A549 (cell line): ENCODE measurements at regions not wholly inside any gene's neighbourhood (a gene's known extent, or its start where the extent isn't known, plus 50 kb on each side); places are given as distances from the start of the nearest gene placed in this dataset.

Experiments used
- ATAC-seq, 2 experiments: fragments of 200-7000 bp in 1 of 2; fragments of >200 bp in 1 of 2; cut with Nextera tagmentation in 1 of 2; cut with Tn5 transposase in 1 of 2; 3 replicates each; pipeline versions ENCODE4 v1.8.0 to v1.9.1; 2018 to 2020; ENCODE audit warnings: mild to moderate bottlenecking in 1 of 2, moderate library complexity in 1 of 2
- CTCF ChIA-PET: fragments of 300-600 bp; sonication (Branson Sonifier 250); formaldehyde crosslinking; extraction: SDS; loops from one replicate; lab custom pipeline; 2021; ENCODE audit warnings: antibody characterized with exemption, inconsistent platforms; lab: Yijun Ruan, JAX
- POLR2A ChIA-PET: fragments of 350-600 bp; formaldehyde crosslinking; extraction: SDS; loops from one replicate; lab custom pipeline; 2021; ENCODE audit warnings: antibody characterized with exemption, inconsistent platforms; lab: Yijun Ruan, JAX
- DNase-seq, 2 experiments: peaks; one replicate each; pipeline versions ENCODE4 v3.0.0 to v3.0.0-alpha.2; 2011 to 2016; ENCODE audit warnings: low read depth in 1 of 2, low spot score in 1 of 2
- FAIRE-seq: peaks from 2 replicates; lab custom pipeline; 2011; peaks lifted over from hg19 to GRCh38; lab: Jason Lieb, UNC
- H3K27ac ChIP-seq, 2 experiments: fragments of >200 bp; sonication (Bioruptor Twin); formaldehyde crosslinking; 3 replicates each; pipeline ENCODE4 v1.5.1; 2016 to 2017
- H3K4me1 ChIP-seq: fragments of >200 bp; sonication (Bioruptor Twin); formaldehyde crosslinking; 3 replicates; pipeline ENCODE4 v1.6.1; 2016
- H3K4me2 ChIP-seq: fragments of >200 bp; sonication (Bioruptor Twin); formaldehyde crosslinking; 3 replicates; pipeline ENCODE4 v1.6.1; 2016
- H3K4me3 ChIP-seq: fragments of >200 bp; sonication (Bioruptor Twin); formaldehyde crosslinking; 3 replicates; pipeline ENCODE4 v1.5.1; 2016
- H3K9me3 ChIP-seq: fragments of >200 bp; sonication (Bioruptor Twin); formaldehyde crosslinking; 3 replicates; pipeline ENCODE4 v1.6.1; 2016
- CBX2 ChIP-seq: fragments of 200-600 bp; sonication (generic); IDR thresholded peaks from 2 replicates; pipeline ENCODE4 v1.6.1; 2016; ENCODE audit warnings: low read depth, mild to moderate bottlenecking, borderline replicate concordance
- CHD2 ChIP-seq: fragments of 150-350 bp; IDR thresholded peaks from 2 replicates; pipeline ENCODE4 v1.6.1; 2014; ENCODE audit warnings: low read length; ENCODE audit not compliant: partially characterized antibody
- EHF ChIP-seq: fragments of 250-450 bp; sonication (Bioruptor Pico); IDR thresholded peaks from 2 replicates; pipeline ENCODE4 v1.5.0; 2020; ENCODE audit warnings: mild to moderate bottlenecking
- ELK1 ChIP-seq: fragments of 150-350 bp; IDR thresholded peaks from 2 replicates; pipeline ENCODE4 v1.6.1; 2014; ENCODE audit warnings: low read depth, mild to moderate bottlenecking, low read length
- FOSL2 ChIP-seq, 2 experiments: fragments of 450-650 bp in 1 of 2; fragments of >200 bp in 1 of 2; sonication (Bioruptor Twin) in 1 of 2; formaldehyde crosslinking; IDR thresholded peaks; 2 replicates each; pipeline versions ENCODE4 v1.5.0 to v1.6.1; 2016 to 2020; ENCODE audit warnings: mild to moderate bottlenecking in 1 of 2, moderate library complexity in 1 of 2
- FOXS1 ChIP-seq: fragments of 250-450 bp; sonication (Bioruptor Pico); IDR thresholded peaks from 2 replicates; pipeline ENCODE4 v1.5.0; 2020; ENCODE audit warnings: mild to moderate bottlenecking, moderate library complexity
- GATA3 ChIP-seq: IDR thresholded peaks from 2 replicates; pipeline ENCODE4 v1.6.1; 2012; ENCODE audit warnings: borderline replicate concordance
- HEYL ChIP-seq: fragments of 250-450 bp; sonication (Bioruptor Pico); IDR thresholded peaks from 2 replicates; pipeline ENCODE4 v1.8.0; 2021; ENCODE audit warnings: mild to moderate bottlenecking, moderate library complexity
- HMGXB4 ChIP-seq: fragments of 250-450 bp; sonication (Bioruptor Pico); IDR thresholded peaks from 2 replicates; pipeline ENCODE4 v1.5.0; 2021; ENCODE audit warnings: mild to moderate bottlenecking, moderate library complexity, borderline replicate concordance
- HOXA7 ChIP-seq: fragments of 250-450 bp; sonication (Bioruptor Pico); IDR thresholded peaks from 2 replicates; pipeline ENCODE4 v1.5.0; 2020; ENCODE audit warnings: mild to moderate bottlenecking, moderate library complexity
- HOXB13 ChIP-seq: fragments of 250-450 bp; sonication (Bioruptor Pico); IDR thresholded peaks from 2 replicates; pipeline ENCODE4 v1.5.0; 2020; ENCODE audit warnings: low read depth, mild to moderate bottlenecking, moderate library complexity
- HOXB5 ChIP-seq: fragments of 250-450 bp; sonication (Bioruptor Pico); IDR thresholded peaks from 2 replicates; pipeline ENCODE4 v1.5.0; 2020; ENCODE audit warnings: mild to moderate bottlenecking, moderate library complexity
- KDM1A ChIP-seq: fragments of 200-600 bp; sonication (generic); IDR thresholded peaks from 2 replicates; pipeline ENCODE4 v1.6.1; 2016; ENCODE audit warnings: low read depth, mild to moderate bottlenecking
- MAX ChIP-seq: IDR thresholded peaks from 2 replicates; pipeline ENCODE4 v1.6.1; 2012
- MYC ChIP-seq: IDR thresholded peaks from 2 replicates; pipeline ENCODE4 v1.6.1; 2012; ENCODE audit warnings: mild to moderate bottlenecking, inconsistent platforms, low read length, improper control_type of control experiment, borderline replicate concordance
- NFE2L2 ChIP-seq: fragments of 150-350 bp; conservative IDR thresholded peaks from 2 replicates; pipeline ENCODE4 v1.6.1; 2014; ENCODE audit warnings: low read length
- PHF8 ChIP-seq: fragments of 200-600 bp; sonication (generic); IDR thresholded peaks from 2 replicates; pipeline ENCODE4 v1.6.1; 2016; ENCODE audit warnings: low read depth, mild to moderate bottlenecking, antibody characterized with exemption, moderate library complexity, borderline replicate concordance
- RARB ChIP-seq: fragments of 250-450 bp; sonication (Bioruptor Pico); IDR thresholded peaks from 2 replicates; pipeline ENCODE4 v1.8.0; 2021; ENCODE audit warnings: mild to moderate bottlenecking, moderate library complexity
- RCOR1 ChIP-seq: fragments of 150-350 bp; IDR thresholded peaks from 2 replicates; pipeline ENCODE4 v1.6.1; 2014; ENCODE audit warnings: antibody characterized with exemption, low read length, low read depth
- REST ChIP-seq: fragments of 200-600 bp; sonication (generic); IDR thresholded peaks from 2 replicates; pipeline ENCODE4 v1.6.1; 2016; ENCODE audit warnings: antibody characterized with exemption, mild to moderate bottlenecking, moderate library complexity
- TP53 ChIP-seq: fragments of 250-450 bp; sonication (Bioruptor Pico); IDR thresholded peaks from 2 replicates; pipeline ENCODE4 v1.5.0; 2021; ENCODE audit warnings: mild to moderate bottlenecking, moderate library complexity
- ZFP36 ChIP-seq: fragments of 450-650 bp; IDR thresholded peaks from 2 replicates; pipeline ENCODE4 v1.6.1; 2014; ENCODE audit warnings: borderline replicate concordance; ENCODE audit not compliant: partially characterized antibody
- ZSCAN20 ChIP-seq: fragments of 250-450 bp; sonication (Bioruptor Pico); IDR thresholded peaks from 2 replicates; pipeline ENCODE4 v1.8.0; 2022; ENCODE audit warnings: mild to moderate bottlenecking, moderate library complexity
- WGBS: methylation state at CpG from one replicate; pipeline ENCODE4 v1.1.6; 2017; ENCODE audit errors: missing lambda C conversion rate; 5-methylcytosine and 5-hydroxymethylcytosine counted together
- TF ChIP-seq, protein P1 (sequence below): fragments of 250-450 bp; sonication (Bioruptor Pico); IDR thresholded peaks from 2 replicates; pipeline ENCODE4 v1.5.0; 2020; ENCODE audit warnings: low read depth, mild to moderate bottlenecking, moderate library complexity

- WGBS: 89% methylated on average over 9 of the region's 9 CpGs
These were observed 174.8 kb upstream of the KLF3 start for GRCh38 chr4:38489011-38489861.

DNA sequence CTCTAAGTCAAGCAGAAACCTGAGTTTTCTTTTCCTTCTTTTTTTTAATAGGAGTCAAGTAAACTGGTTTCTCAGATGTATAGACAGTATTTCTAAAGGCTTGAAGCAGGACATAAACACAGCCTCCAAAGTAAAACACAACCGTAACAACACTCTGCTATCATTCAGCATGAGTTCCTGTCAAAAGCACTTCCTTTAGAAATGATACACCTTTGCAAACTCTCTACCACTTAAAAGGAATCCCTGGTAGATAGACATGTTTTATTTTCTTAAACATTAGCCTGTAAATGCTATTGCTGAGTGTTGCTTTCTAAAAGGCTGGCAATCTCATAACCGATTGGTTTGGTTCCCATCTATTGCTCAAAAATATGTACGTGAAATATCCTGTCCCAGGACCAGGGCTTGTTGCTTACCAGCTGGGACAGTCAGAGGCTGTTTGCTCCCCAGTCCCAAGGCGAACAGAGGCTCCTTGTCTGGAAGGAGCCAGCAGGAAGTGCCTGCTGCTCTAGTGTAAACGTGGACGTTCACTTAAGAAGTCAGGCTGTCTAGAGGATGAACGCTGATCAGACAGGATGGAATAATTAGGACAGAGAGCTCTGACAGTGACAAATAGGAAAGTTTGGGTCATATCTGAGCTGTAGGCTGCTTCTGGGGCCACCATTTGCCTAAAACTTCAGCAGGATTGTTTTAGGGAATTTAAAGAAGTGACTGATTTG is 173.9 kb upstream of the KLF3 start:
- DNase-seq: peak in 1 of 2 experiments; percentile 2
- CTCF ChIA-PET: interaction anchor here (0.7 kb wide), 1 partner anchor 101 kb away, joined by 3 read pairs; no protein-coding TSS in a partner anchor
- Histone ChIP-seq H3K4me2 (no peak overlapping the region), H3K4me3 (no peak overlapping the region), H3K27ac (no peak overlapping the region), H3K9me3 (no peaks in the 10 kb centered on the region), H3K4me1 (no peaks in the 10 kb centered on the region)
- POLR2A ChIA-PET: no interaction called here
- no peak for TF ChIP-seq TP53
- TF ChIP-seq HOXA7 (CRISPR knock-in tag): no peak
- TF ChIP-seq MYC: no peak
- no peak for TF ChIP-seq CBX2
- TF ChIP-seq CHD2: no peak
- TF ChIP-seq RARB (CRISPR knock-in tag): no peak
- TF ChIP-seq FOXS1 (CRISPR knock-in tag): no peak
- TF ChIP-seq NFE2L2: no peak
- no peak for TF ChIP-seq RCOR1
- TF ChIP-seq HOXB5: no peak
- no peak for TF ChIP-seq HMGXB4
- no peak for TF ChIP-seq EHF (CRISPR knock-in tag)
- TF ChIP-seq FOSL2 (IDR thresholded peaks at IDR 0.05): no peak
- no peak for TF ChIP-seq FOSL2 (CRISPR knock-in tag; IDR thresholded peaks at IDR 0.05)
- TF ChIP-seq ELK1: no peak
- TF ChIP-seq MAX: no peak
- TF ChIP-seq REST: no peak
- TF ChIP-seq, protein P1, sequence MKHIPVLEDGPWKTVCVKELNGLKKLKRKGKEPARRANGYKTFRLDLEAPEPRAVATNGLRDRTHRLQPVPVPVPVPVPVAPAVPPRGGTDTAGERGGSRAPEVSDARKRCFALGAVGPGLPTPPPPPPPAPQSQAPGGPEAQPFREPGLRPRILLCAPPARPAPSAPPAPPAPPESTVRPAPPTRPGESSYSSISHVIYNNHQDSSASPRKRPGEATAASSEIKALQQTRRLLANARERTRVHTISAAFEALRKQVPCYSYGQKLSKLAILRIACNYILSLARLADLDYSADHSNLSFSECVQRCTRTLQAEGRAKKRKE (CRISPR knock-in tag): no peak
- no peak for TF ChIP-seq HEYL (CRISPR knock-in tag)
- no peak; a peak in 1 of 6 replicates for ATAC-seq
- 52% methylated on average over 7 of the region's 7 CpGs for WGBS
- no peak for FAIRE-seq

More at GRCh38 chr4:38489011-38489861, 174.8 kb upstream of the KLF3 start:
- H3K9me3 ChIP-seq: no peaks in the 10 kb centered on the region
- H3K4me3 ChIP-seq: no peak overlapping the region
- CTCF ChIA-PET: interaction anchor here (0.7 kb wide), 1 partner anchor 102 kb away, joined by 3 read pairs; no protein-coding TSS in a partner anchor
- POLR2A ChIA-PET: no interaction called here
- no peak for DNase-seq
- H3K4me1 ChIP-seq: no peaks in the 10 kb centered on the region
- TF ChIP-seq ZFP36 (no peak), ZSCAN20 (no peak), PHF8 (no peak), KDM1A (no peak), HOXB13 (CRISPR knock-in tag) (no peak), GATA3 (no peak)
- TF ChIP-seq, all 56 proteins: peak for 0
- FAIRE-seq (no peak), ATAC-seq (no peak)
- H3K4me2 ChIP-seq: no peak overlapping the region
- no peak overlapping the region for H3K27ac ChIP-seq
